ENCODE measurements at regions not wholly inside any gene's neighbourhood (a gene's known extent, or its start where the extent isn't known, plus 50 kb on each side); places are given as distances from the start of the nearest gene placed in this dataset.

DNA sequence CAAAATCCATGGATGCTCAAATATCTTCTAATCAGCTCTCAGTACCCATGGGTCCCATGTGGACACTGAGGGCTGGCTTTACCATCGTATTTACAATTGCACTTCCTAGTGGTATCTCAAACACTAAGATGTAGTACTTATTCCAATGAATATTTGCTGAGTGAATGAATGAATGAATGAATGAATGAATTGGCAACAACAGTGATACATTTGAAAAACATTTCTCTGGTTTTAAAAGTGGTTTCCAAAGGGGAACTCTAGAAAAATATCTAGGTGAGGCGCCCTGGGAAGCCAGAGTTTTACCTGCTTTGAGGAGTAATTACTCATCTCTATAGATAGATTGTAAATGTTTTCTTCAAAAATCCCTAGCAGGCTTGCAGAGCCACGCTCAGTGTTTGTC, 76.6 kb downstream of the CYTL1 start:
- peaks cover 48% of the 10 kb centered on the region for H3K4me1 ChIP-seq (ENCODE audit: insufficient read depth, low read length, severe bottlenecking)

DNA sequence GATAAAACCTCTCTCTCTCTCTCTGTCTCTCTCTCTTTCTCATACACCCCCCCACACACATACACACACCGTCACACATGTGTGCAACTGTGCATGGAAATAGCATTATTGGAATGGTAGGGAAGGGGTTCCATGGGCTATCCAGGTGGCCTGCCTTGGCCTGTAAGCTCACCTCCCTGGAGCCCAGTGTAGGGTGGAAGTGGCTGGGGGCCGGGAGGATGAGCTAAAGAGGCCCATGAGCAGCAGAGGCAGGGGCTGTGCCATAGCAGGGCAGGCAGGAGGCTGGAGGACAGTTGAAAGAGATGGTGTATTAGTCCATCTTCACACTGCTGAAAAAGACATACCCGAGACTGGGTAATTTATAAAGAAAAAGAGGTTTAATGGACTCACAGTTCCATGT, 74.2 kb downstream of the CYTL1 start:
- Histone ChIP-seq H3K4me2 (ENCODE audit: low read length) (no peak overlapping the region), H3K4me1 (ENCODE audit: insufficient read depth, low read length, severe bottlenecking) (peaks cover 48% of the 10 kb centered on the region)

More for the DNA sequence above, 76.6 kb downstream of the CYTL1 start:
- H3K9ac ChIP-seq (ENCODE audit: low read length): peak overlapping the region; percentile 60; the same call in 1 of the 2 replicates
- peak overlapping the region; percentile 67 for H3K4me2 ChIP-seq (ENCODE audit: low read length)
- H3K27me3 ChIP-seq (ENCODE audit: insufficient read depth, low read length): no peaks in the 10 kb centered on the region
- no peaks in the 10 kb centered on the region for H3K79me2 ChIP-seq (ENCODE audit: insufficient read depth, low read length)
- H2AFZ ChIP-seq (ENCODE audit: low read length): no peak overlapping the region
- H3K9me3 ChIP-seq (ENCODE audit: low read length): no peaks in the 10 kb centered on the region; the same call in 1 of the 2 replicates
- H3F3A ChIP-seq (ENCODE audit: insufficient read depth, low read length): peaks cover 5% of the 10 kb centered on the region; the same call in 1 of the 2 replicates
- no peaks in the 10 kb centered on the region for H3K9me2 ChIP-seq (ENCODE audit: low read depth, low read length)
- no peak for TF ChIP-seq EZH2 (IDR thresholded peaks at IDR 0.05; ENCODE audit: borderline replicate concordance, low read length)
- TF ChIP-seq, protein P1, sequence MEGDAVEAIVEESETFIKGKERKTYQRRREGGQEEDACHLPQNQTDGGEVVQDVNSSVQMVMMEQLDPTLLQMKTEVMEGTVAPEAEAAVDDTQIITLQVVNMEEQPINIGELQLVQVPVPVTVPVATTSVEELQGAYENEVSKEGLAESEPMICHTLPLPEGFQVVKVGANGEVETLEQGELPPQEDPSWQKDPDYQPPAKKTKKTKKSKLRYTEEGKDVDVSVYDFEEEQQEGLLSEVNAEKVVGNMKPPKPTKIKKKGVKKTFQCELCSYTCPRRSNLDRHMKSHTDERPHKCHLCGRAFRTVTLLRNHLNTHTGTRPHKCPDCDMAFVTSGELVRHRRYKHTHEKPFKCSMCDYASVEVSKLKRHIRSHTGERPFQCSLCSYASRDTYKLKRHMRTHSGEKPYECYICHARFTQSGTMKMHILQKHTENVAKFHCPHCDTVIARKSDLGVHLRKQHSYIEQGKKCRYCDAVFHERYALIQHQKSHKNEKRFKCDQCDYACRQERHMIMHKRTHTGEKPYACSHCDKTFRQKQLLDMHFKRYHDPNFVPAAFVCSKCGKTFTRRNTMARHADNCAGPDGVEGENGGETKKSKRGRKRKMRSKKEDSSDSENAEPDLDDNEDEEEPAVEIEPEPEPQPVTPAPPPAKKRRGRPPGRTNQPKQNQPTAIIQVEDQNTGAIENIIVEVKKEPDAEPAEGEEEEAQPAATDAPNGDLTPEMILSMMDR (IDR thresholded peaks at IDR 0.05; ENCODE audit: low read length): no peak
- no peaks in the 10 kb centered on the region for H3K36me3 ChIP-seq (ENCODE audit: insufficient read depth, low read length)
- H3K4me3 ChIP-seq (ENCODE audit: low read depth, low read length, poor library complexity, severe bottlenecking): no peak overlapping the region
- H3K27ac ChIP-seq (ENCODE audit: low read depth, low read length, poor library complexity, severe bottlenecking): peak overlapping the region; percentile 99
- no peaks in the 10 kb centered on the region for H4K20me1 ChIP-seq (ENCODE audit: insufficient read depth, low read length)

DNA sequence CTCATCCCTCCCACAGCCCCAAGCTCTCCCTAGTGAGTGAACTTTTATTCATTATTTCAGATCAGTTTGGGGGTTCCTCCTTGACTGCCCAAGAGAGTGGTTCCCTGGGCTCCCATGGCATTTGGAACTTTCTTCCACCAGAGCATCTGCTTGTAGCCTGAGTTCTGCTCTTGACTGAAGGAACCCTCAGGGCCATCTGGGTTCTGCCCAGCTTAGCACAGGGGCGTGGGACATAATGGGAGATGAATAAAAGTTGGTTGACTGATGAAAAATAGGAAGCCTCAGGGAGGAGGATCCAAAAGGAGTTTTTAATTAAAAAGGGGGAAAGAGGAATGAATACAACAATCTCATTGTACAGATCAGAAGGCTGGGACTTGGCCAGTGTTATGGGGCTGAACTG, 73.4 kb downstream of the CYTL1 start:
- Histone ChIP-seq H3K4me1 (ENCODE audit: insufficient read depth, low read length, severe bottlenecking) (peaks cover 46% of the 10 kb centered on the region), H3K9me3 (ENCODE audit: low read length) (no peaks in the 10 kb centered on the region; the same call in 1 of the 2 replicates), H3K27me3 (ENCODE audit: insufficient read depth, low read length) (no peaks in the 10 kb centered on the region), H3K36me3 (ENCODE audit: insufficient read depth, low read length) (no peaks in the 10 kb centered on the region), H3K9ac (ENCODE audit: low read length) (no peak overlapping the region), H3F3A (ENCODE audit: insufficient read depth, low read length) (peaks cover 5% of the 10 kb centered on the region; the same call in 1 of the 2 replicates), H3K4me2 (ENCODE audit: low read length) (no peak overlapping the region), H3K4me3 (ENCODE audit: low read depth, low read length, poor library complexity, severe bottlenecking) (no peak overlapping the region), H4K20me1 (ENCODE audit: insufficient read depth, low read length) (no peaks in the 10 kb centered on the region), H2AFZ (ENCODE audit: low read length) (no peak overlapping the region), H3K27ac (ENCODE audit: low read depth, low read length, poor library complexity, severe bottlenecking) (no peak overlapping the region), H3K9me2 (ENCODE audit: low read depth, low read length) (no peaks in the 10 kb centered on the region), H3K79me2 (ENCODE audit: insufficient read depth, low read length) (no peaks in the 10 kb centered on the region)
- TF ChIP-seq, protein P1 (IDR thresholded peaks at IDR 0.05; ENCODE audit: low read length): no peak
- no peak for TF ChIP-seq EZH2 (IDR thresholded peaks at IDR 0.05; ENCODE audit: borderline replicate concordance, low read length)

More for the DNA sequence above, 74.2 kb downstream of the CYTL1 start:
- Histone ChIP-seq H3F3A (ENCODE audit: insufficient read depth, low read length) (peaks cover 5% of the 10 kb centered on the region; the same call in 1 of the 2 replicates), H3K79me2 (ENCODE audit: insufficient read depth, low read length) (no peaks in the 10 kb centered on the region), H3K9me2 (ENCODE audit: low read depth, low read length) (no peaks in the 10 kb centered on the region), H3K27me3 (ENCODE audit: insufficient read depth, low read length) (no peaks in the 10 kb centered on the region), H3K4me3 (ENCODE audit: low read depth, low read length, poor library complexity, severe bottlenecking) (no peak overlapping the region), H3K27ac (ENCODE audit: low read depth, low read length, poor library complexity, severe bottlenecking) (peak overlapping the region; percentile 99), H3K36me3 (ENCODE audit: insufficient read depth, low read length) (no peaks in the 10 kb centered on the region), H3K9ac (ENCODE audit: low read length) (no peak overlapping the region; the same call in 1 of the 2 replicates), H2AFZ (ENCODE audit: low read length) (no peak overlapping the region), H4K20me1 (ENCODE audit: insufficient read depth, low read length) (no peaks in the 10 kb centered on the region), H3K9me3 (ENCODE audit: low read length) (no peaks in the 10 kb centered on the region; the same call in 1 of the 2 replicates)
- TF ChIP-seq, protein P1 (IDR thresholded peaks at IDR 0.05; ENCODE audit: low read length): no peak
